Hematopoietic multipotent progenitor cell (in vitro differentiated cells): ENCODE measurements at regions not wholly inside any gene's neighbourhood (a gene's known extent, or its start where the extent isn't known, plus 50 kb on each side); places are given as distances from the start of the nearest gene placed in this dataset.

Experiments
- DNase-seq, 3 donors: peaks; one replicate each; pipeline ENCODE4 v3.0.0-alpha.2; 2011 to 2015; ENCODE audit warnings: low read depth in 2 of 3, low spot score in 2 of 3

DNA sequence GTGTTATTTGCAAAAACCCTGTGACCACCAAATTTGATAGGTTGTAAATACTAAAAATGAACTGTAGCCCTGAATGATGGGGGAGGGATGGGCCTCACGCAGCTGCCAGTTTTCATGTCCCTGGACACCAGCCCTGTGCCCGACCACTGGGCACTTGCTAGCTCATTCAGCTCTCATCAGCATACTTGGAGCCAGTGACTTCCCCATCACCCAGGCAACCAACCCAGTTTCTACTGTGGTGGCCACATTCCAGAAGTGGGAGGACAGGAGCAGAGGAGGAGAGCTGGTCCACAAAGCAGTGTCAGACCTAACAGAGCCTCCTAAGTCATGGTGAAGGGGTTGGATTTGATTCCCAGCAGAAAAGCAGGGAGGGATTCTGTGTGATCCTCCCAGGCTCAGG lies 128.2 kb downstream of the CPEB2 start:
- no peak for DNase-seq

DNA sequence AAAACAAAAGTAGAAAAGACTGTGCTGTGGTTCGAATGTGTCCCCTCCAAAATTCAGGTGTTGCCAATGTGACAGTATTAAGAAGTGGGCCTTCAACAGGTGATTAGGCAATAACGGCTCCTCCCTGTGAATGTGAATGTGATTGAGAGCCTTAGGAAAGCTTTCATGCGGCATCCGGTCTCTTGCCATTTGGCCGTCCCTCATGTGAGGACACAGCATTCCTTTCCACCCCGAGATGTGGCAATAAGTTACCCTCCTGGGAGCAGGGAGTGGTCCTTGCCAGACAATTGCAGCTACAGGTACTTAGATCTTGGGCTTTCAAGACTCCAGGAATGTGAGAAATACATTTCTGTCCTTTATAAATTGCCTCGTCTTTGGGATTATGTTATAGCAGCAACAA lies 129.3 kb downstream of the CPEB2 start:
- DNase-seq, result no peak

DNA sequence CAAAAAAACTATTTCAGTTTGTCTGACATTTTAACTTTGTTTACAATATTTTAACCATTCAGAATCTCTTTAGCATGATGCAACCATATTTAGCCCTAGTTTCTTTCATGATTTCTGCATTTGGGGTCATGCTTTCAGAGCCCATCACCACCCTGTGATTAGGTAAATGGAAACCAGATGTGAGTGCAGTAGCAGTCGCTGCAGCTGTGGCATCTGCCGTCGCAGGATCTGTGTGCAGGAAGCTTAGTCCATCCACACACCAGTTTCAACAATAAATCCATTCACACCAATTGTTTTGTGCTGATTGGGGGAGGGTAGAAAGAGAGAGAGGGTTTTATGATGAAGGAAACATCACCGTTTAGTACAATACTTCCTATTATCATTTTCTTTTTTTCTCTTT lies 130.5 kb downstream of the CPEB2 start:
- no peak for DNase-seq

DNA sequence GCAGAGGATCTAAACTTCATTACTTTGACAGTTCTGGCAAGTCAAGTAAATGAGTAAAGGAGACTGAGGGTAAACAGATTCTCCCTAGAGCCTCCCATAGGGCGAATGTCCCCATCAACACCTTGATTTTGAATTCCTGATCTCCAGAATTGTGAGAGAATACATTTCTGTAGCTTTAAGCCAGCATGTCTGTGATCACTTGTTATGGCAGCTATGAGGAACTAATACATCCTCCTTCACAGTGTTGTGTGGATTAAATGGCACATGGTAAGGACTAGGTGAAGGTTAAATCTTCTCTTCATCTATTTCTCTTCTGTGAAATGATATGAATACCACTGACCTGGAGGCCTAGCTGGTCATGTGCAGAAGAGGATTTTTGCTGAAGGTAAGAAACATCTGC lies 137.3 kb downstream of the CPEB2 start:
- DNase-seq, result no peak

DNA sequence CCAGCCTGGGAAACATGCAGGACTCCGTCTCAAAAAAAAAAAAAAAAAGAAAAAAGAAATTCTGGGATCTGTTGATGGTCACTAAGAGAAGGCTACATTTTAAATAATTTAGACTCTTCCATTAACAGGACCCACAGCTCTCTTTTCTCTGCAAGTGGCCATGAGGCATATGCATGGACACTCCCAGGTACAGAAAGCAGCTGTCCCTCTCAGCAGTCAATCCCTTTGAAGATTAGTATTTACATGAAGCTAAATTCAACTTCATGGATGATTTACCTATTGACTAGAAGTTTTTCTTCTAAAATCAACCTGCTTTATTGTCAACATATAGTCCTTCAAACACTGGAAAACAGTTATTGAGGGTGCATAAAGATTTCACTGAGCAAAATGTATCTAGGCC lies 139.9 kb downstream of the CPEB2 start:
- DNase-seq, result no peak

DNA sequence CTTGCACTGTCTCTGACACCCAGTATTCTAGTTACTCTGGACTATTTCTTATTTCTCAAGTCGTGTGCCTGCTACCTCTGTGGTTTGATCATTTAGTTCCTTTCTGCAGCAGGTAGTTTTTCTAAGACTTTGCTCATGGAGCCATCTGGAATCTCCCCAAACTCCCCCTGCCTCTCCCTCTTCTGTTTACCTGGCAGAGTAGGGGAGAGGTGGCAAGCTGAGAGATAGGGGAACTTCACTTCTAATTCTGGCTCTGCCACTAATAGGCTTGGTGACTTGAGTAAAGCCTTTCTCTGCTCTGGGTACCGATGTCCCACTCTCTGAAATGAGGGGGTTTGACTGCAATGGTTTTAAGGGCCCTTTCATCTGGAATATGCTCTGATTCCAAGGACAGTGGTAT lies 141.3 kb downstream of the CPEB2 start:
- no peak for DNase-seq

DNA sequence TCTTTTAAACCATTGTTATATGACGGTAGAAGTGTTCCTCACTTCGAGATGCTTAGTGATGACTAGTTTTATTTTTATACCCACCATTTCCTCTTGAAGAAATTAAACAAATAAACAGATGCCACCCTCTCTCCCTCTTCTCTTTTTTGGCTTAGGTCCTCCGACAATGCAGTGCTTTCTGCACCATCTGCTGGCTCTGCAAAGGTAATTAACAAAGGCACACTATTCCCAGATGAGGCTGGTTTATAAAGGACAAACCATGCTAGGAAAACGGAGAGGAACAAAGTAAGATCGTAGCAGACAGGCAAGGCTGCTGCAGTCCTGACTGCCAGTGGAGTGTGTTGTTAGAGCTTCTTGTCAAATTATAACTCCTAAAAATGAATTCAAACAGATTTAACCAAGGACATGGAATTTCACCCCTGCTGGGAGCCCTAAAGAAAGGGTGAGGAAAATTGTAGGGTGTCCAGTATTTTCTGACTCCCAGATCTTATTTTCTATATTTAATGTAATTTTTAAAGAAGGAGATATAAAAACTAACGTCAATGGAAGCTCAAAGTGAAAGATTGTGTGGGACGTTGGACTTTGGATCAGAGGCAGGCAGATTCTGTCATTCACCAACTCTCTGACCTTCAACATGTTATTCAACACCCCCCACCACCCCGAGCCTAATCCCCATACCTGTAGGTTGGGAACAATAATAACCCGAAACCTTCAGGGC lies 142.1 kb downstream of the CPEB2 start:
- no peak for DNase-seq

DNA sequence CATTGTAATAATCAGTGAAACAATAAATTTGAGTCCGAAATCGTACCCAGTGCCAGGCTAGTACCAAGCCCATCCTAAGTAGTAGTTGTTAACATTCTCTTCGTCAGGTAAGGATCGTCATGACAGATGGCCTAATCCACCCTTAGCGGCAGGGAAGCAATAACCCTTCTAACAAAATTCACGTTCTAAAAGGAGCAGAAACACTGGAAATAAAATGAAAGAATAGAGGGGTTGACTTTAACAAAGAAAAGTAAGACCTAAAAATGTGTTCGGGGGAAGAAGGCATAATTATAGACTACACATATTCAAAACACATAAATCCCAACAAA lies 142.7 kb downstream of the CPEB2 start:
- DNase-seq, result no peak

DNA sequence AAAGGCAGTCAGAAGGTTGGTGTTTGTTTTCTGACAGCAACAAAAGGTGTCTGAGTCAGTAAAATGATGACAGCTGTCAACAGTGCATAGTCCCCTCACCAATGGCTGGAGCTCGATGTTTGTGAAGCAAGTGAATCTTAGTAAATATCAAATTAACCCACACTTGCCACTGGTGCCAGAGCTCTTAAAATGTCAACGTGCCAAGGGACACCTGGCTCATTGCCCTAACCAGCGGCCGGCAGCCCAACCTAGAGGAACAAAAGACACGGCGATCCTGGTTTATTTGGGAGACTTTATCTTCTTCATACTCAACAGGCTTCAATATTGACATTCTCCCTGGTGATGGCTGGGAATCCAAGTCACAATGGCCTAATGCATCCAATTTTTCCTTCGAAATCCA lies 143.4 kb downstream of the CPEB2 start:
- no peak for DNase-seq

DNA sequence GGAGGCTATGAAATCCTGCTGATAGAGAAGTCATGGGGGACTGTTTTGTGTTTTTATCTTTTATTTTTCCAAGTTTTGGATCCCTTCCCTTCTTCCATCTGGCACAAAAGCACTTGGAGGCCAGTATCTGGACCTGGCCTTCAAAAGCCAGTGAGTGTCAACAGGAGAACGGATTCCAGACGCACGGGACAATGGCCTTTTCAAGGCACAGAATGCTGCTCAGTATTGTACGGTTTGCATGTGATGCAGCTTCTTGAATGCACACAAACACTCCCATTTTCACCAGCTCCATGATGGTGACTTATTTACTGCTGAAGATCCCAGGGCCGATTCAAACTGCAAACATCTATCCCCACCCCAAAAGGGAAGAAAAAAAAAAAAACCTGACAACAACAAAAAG lies 145.4 kb downstream of the CPEB2 start:
- no peak for DNase-seq

DNA sequence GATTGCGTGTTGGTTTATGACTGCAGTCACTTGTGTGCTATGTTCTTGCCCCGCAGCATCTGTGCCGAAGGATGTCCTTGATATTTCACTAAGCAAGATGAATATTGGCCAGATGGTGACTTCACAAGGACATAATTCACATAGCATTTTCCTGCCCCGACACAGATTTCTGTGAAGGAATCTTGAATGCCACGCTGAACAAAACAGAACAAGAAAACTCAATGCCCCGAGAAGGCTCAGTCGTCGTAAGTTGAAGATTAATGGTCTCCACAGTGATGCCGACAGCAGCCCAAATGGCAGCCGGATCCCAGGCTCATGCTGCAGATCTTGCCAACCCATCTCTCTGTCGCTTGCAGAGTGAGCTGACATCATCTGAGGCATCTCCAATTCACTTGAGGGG lies 145.9 kb downstream of the CPEB2 start:
- DNase-seq, result no peak

DNA sequence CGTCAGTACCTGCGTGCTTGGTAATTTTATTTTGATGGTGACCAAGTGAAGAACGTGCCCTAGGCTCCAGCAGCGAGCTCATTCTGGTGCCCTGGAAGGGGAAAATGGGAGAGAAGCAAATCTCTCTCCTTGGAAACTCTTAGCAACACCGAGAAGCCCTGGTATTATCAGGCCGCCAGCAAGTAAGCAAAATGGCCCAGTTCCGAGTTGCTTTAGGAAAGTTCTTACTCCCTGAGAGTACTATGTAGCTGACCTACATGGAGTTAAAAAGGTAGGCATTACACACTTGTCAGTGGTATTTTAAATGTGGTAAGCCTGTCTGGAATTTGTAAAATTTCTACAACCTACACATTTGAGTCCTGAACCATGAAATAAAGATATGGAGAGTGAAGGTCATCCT lies 146.4 kb downstream of the CPEB2 start:
- DNase-seq, result no peak

DNA sequence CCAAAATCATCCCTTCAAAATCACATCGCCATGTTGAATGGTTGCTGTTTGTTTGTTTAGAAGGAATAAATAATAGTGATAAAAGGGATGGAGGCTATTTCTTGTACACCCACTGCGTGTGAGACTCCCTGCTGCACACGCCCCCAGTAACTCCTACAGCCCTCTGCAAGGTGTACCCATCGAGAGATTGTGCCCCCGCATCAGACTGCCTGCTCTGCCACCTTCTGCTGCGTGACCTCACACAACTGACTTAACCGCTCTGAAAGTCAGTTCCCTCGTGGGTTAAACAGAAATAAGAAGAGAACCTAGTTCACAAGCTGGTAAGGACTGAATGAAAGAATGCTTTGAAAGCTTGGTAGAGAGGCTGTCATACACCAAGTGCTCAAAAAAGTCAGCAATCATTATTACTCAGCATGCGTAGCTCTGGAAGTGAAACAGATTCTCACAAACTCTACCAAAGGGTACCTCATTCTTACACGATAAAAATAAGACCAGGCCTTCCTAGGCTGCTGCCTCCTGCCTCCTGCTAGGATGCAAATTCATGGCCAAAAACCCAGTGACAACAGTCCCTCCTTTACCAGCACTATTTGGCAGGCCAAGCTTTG lies 147.1 kb downstream of the CPEB2 start:
- peak in 1 of 3 donors; percentile 5 for DNase-seq

DNA sequence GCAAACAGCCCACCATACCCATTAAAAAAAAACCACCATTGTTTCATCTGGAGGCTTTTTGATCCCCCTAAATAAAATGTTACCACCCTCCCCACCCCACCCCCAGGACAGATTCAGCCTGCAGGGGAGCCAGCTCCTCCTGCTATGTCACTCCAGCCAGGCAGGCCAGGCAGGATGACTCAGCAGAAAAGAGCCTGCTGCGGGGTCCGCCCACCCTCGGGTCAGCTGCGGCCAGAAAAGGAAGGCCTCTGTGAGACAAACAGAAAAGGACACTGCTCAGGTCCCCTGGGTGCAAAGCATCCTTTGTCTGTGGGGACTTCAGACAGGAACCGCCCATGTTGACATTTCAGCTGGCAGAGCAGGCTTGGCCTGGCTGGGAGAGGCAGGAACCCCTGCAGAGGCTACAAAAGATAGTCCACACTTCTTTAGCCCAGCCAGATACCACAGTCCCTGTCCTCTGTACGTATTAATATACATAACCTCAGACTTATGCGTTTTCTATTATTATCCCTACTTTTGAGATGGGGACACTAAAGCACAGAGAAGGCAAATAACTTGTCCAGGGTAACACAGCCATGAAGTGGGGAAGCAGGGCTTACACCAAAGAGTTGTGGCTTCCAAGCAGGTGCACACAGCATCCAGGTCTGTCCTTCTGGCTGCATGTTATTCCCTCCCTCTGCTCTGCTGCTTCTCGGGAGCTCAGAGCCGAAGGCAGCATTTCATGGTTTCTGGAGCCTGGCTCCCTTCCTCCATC lies 147.7 kb downstream of the CPEB2 start:
- DNase-seq, result peak in 2 of 3 donors; percentile 49 to 66

DNA sequence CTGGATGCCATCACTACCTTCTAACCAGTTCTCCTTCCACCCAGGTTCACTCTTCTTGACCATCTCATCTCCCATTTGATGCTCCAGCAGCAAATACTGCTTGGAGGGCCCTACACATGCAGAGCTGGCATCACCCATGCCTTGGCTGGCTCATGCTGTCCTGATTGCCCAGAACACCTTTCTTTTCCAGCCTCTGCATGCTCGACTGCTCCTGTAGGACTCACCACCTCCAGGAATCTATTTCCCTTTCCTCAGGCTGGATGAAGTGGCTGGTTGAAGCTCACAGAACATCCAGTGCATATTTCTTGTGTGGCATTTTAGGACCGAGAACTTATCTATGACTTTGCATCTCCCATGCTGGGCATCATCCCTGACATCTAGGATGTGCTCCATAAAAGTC lies 148.3 kb downstream of the CPEB2 start:
- DNase-seq, result no peak

DNA sequence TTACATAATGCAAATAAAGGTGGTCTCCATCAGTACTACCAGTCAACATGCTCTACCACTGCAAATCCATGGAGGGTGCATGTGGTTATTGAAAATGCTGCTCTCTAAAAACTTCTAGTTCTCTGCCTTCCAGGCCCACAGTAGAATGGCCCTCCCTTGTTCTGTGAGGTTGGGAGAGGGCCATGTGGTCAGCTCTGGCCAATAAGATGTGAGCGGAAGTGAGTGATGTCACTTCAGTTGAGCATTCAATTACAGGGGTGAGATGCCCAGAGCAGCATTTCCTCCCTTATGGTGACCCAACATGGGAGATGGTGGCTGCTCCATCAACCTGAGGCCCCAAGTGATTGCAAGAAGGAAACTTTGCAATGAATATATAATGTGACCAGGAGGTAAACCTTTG lies 148.8 kb downstream of the CPEB2 start:
- no peak for DNase-seq

DNA sequence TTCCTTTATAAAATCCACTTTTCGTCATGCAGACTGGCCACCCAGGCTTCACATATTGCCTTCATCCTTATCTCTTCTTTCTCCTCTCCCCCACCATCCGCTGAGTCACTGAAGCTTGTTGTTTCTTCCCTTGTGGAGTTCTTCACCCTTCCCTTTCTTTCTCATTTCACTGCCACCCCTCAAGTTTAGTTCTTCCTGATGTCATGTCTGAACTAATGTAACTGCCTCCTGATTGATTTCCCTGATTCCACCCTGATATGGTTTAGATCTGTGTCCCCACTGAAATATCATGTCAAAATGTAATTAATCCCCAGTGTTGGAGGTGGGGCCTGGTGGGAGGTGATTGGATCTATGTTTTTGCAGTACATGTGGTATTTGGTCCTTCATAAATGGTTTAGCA lies 151.4 kb downstream of the CPEB2 start:
- no peak for DNase-seq

DNA sequence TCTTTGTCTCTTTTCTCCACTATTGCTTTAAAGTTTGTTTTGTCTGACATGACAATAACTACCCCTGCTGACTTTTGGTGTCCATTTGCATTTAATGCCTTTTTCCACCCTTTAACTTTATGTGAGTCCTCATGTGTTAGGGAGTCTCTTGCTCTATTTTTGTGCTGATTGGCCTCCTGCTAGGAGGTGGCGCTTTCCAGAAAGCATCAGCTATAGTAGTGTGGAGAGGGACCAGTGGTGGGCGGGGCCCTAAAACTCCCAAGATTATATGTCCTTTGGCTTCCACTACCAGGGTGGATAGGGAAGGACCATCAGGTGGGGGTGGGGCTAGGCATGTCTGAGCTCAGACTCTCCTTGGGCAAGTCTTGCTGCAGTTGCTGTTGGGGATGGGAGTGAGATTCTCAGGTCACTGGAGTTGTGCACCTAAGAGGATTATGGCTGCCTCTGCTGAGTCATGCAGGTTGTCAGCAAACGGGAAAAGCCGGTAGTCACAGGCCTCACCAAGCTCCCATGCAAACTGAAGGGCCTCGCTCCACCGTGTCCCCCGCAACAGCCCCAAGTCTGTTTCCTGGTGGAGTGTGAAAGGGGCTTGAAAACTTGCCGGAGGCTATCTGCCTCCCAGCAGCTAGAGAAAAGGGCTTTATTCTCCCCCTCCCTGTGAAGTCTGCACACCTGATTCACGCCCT lies 156.3 kb downstream of the CPEB2 start:
- DNase-seq, result peak in 1 of 3 donors; percentile 15

DNA sequence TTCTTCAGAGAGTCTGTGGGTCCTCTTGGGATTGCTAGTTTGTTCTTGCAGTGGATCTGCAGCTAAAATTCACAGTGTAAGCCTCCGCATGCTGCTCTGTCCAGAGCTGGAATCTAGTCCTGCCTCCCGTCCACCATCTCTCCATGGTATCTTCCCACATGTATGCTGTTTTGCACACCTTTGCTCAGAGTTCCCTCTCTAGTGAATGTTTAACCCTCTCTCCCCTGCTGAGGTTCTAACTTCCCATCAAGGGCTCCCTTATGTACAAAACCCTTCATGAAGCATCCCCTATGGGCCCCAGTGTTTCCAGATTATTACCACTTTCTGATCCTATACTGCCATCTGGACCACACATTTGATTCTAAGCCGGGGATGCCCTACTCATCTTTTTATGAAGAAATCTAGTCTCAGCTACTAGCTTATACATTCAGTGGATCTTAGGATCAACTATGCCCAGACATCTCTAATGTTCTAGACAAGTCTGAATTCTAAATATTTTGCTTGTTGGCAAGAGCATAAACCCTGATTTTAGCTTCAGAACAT lies 157.3 kb downstream of the CPEB2 start:
- no peak for DNase-seq

DNA sequence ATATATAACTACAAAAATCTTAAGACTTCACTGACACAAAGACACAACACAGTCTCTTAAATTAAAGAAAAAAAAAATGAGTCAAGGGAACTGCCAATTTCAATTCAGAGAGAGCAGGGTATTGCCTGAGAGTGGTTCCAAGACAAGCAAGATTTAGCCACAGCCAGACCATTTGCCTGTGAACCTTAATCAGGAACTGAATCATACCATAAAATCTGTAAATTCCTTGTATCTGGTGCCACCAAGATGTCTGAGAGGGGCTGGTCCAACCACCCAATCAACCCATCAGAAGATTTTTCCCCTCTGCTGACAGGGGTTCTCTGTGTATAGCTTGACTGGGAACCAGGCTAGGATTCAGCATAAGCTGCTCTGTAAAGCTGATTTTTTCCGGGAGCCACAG lies 159.2 kb downstream of the CPEB2 start:
- no peak for DNase-seq

DNA sequence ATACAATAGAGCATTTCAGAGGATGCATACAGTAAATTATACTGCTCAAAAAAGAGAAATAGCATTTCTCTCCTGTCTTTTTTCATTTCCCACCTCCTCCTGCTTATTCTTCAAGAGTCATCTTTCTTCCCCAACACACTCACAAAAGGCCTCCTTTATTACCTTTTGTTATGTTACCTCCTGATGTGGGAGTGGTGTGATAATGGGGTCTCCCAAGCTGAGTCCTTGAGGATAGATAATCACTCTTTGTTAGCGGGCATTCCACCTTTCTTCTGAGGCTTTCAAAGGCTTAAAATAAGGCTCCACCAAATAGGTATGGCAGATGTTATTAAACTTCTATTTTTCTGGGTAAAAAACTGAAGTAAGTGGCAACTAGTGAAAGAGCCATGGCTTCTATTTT lies 159.8 kb downstream of the CPEB2 start:
- no peak for DNase-seq
